HG03025 (cell line): ENCODE measurements at regions not wholly inside any gene's neighbourhood (a gene's known extent, or its start where the extent isn't known, plus 50 kb on each side); places are given as distances from the start of the nearest gene placed in this dataset.
"Not testable (repeated sequence)": the region's sequence is repeated elsewhere in the genome, so short reads cannot be mapped to it uniquely, and the experiment has no call there.

Experiments used
- ATAC-seq: cut with Tn5 transposase; IDR thresholded peaks from one replicate; pipeline ENCODE4 v1.9.1; 2021; ENCODE audit warnings: mild to moderate bottlenecking, moderate library complexity; ENCODE audit not compliant: unreplicated experiment, low FRiP score

- ATAC-seq = no peak
Measured at GRCh38 chr2:154507186-154507585, 191.3 kb upstream of the KCNJ3 start.

- ATAC-seq = no peak
Measured at GRCh38 chr2:154518872-154519271, 179.6 kb upstream of the KCNJ3 start.

GRCh38 chr2:154520951-154521350, 177.5 kb upstream of the KCNJ3 start:
- not testable (repeated sequence) for ATAC-seq

- ATAC-seq = no peak
Measured at GRCh38 chr2:154526234-154526633, 172.3 kb upstream of the KCNJ3 start.

- ATAC-seq = no peak
Measured at GRCh38 chr2:154527962-154528361, 170.5 kb upstream of the KCNJ3 start.

- no peak for ATAC-seq
Measured at GRCh38 chr2:154532004-154532403, 166.5 kb upstream of the KCNJ3 start.

GRCh38 chr2:154532763-154533162, 165.7 kb upstream of the KCNJ3 start:
- no peak for ATAC-seq

GRCh38 chr2:154533300-154533940, 165.1 kb upstream of the KCNJ3 start:
- ATAC-seq = no peak

- ATAC-seq = peak; percentile 51
Measured at GRCh38 chr2:154537024-154537423, 161.5 kb upstream of the KCNJ3 start.

GRCh38 chr2:154537843-154538450, 160.5 kb upstream of the KCNJ3 start:
- ATAC-seq = no peak

- no peak for ATAC-seq
Measured at GRCh38 chr2:154546341-154546740, 152.2 kb upstream of the KCNJ3 start.

- no peak for ATAC-seq
Measured at GRCh38 chr2:154549869-154550268, 148.6 kb upstream of the KCNJ3 start.

- no peak for ATAC-seq
Measured at GRCh38 chr2:154551649-154552048, 146.8 kb upstream of the KCNJ3 start.

GRCh38 chr2:154554046-154554445, 144.4 kb upstream of the KCNJ3 start:
- ATAC-seq = no peak

GRCh38 chr2:154555710-154556109, 142.8 kb upstream of the KCNJ3 start:
- ATAC-seq = no peak

GRCh38 chr2:154556146-154556545, 142.3 kb upstream of the KCNJ3 start:
- ATAC-seq = no peak

- no peak for ATAC-seq
Measured at GRCh38 chr2:154556607-154557006, 141.9 kb upstream of the KCNJ3 start.

- no peak for ATAC-seq
Measured at GRCh38 chr2:154557906-154558305, 140.6 kb upstream of the KCNJ3 start.

GRCh38 chr2:154565433-154565832, 133.1 kb upstream of the KCNJ3 start:
- no peak for ATAC-seq

GRCh38 chr2:154568413-154568812, 130.1 kb upstream of the KCNJ3 start:
- no peak for ATAC-seq

- ATAC-seq = no peak
Measured at GRCh38 chr2:154570501-154570900, 128.0 kb upstream of the KCNJ3 start.

GRCh38 chr2:154576699-154577098, 121.8 kb upstream of the KCNJ3 start:
- not testable (repeated sequence) for ATAC-seq
